ENCODE measurements at regions not wholly inside any gene's neighbourhood (a gene's known extent, or its start where the extent isn't known, plus 50 kb on each side); places are given as distances from the start of the nearest gene placed in this dataset.

DNA sequence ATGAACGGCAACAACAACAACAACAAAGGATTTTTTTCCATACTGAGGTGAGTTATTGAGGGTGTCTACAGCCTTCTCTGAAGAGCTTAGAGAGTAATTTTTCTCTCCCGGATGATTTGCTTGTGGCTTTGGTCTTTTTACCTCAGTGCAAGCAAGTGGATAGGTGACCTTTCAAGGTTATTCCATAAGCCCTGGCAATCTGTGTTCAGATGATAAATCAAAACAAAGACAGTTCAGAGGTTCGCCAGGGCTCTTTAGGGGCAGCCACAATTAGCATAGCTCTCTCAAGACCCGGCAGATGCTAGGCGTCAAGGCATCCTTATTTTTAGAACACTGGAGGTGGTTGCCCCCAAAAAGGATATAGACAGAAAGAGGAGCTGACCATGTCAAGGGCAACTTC, 417.9 kb upstream of the C9orf72 start:
- Mint-ChIP-seq H3K27me3 (ENCODE audit: insufficient read depth) (peaks cover 44% of the 10 kb centered on the region), H3K36me3 (ENCODE audit: low read depth) (no peaks in the 10 kb centered on the region), H3K4me1 (peaks cover 4% of the 10 kb centered on the region), H3K4me3 (no peak overlapping the region), H3K27ac (no peak overlapping the region), H3K9me3 (peaks cover 5% of the 10 kb centered on the region)
- 93 to 100% methylated on average over 4 of the region's 5 CpGs for WGBS, 2 experiments (ENCODE audit: insufficient coverage in 1 of 2, insufficient read length in 1 of 2)
- no peak overlapping the region for H3K4me3 ChIP-seq (ENCODE audit: low read length)
- no peak for DNase-seq
- peaks cover 69% of the 10 kb centered on the region for H3K27me3 ChIP-seq (ENCODE audit: control insufficient read depth, insufficient read depth, low read length, poor library complexity, severe bottlenecking)
- H3K27ac ChIP-seq (ENCODE audit: low read depth, low read length) = no peak overlapping the region
- no peaks in the 10 kb centered on the region for H3K36me3 ChIP-seq (ENCODE audit: control insufficient read depth, insufficient read depth, low read length)
- H3K4me1 ChIP-seq (ENCODE audit: control insufficient read depth, insufficient read depth, low read length) = no peaks in the 10 kb centered on the region
- TF ChIP-seq, protein P1, sequence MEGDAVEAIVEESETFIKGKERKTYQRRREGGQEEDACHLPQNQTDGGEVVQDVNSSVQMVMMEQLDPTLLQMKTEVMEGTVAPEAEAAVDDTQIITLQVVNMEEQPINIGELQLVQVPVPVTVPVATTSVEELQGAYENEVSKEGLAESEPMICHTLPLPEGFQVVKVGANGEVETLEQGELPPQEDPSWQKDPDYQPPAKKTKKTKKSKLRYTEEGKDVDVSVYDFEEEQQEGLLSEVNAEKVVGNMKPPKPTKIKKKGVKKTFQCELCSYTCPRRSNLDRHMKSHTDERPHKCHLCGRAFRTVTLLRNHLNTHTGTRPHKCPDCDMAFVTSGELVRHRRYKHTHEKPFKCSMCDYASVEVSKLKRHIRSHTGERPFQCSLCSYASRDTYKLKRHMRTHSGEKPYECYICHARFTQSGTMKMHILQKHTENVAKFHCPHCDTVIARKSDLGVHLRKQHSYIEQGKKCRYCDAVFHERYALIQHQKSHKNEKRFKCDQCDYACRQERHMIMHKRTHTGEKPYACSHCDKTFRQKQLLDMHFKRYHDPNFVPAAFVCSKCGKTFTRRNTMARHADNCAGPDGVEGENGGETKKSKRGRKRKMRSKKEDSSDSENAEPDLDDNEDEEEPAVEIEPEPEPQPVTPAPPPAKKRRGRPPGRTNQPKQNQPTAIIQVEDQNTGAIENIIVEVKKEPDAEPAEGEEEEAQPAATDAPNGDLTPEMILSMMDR (conservative IDR thresholded peaks at IDR 0.05) = no peak
- no peak overlapping the region for H3K9ac ChIP-seq (ENCODE audit: extremely low read depth, low read length, poor library complexity, severe bottlenecking)
- H3K9me3 ChIP-seq (ENCODE audit: control insufficient read depth, low read length) = no peaks in the 10 kb centered on the region

DNA sequence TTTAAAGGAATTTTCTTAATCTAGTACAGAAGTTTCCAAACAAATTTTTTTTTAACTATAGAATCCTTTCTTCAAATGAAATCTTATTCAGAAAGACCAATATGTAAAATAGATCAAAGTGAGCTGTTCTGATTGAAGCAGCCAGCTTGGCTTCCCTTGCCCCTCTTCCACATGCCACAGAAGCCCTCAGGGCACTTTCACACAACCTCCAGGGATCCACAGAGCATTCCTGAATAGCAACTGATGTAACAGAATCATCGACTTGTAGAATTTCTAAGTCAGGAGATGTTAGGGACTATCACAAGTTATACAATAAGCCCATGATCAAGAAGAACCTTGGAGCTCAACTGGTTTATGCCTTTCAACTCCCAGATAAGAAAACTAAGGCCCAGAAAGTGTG, 427.8 kb upstream of the C9orf72 start:
- Histone ChIP-seq H3K9ac (ENCODE audit: extremely low read depth, low read length, poor library complexity, severe bottlenecking) (no peak overlapping the region), H3K9me3 (ENCODE audit: control insufficient read depth, low read length) (no peaks in the 10 kb centered on the region), H3K27me3 (ENCODE audit: control insufficient read depth, insufficient read depth, low read length, poor library complexity, severe bottlenecking) (peaks cover 6% of the 10 kb centered on the region), H3K27ac (ENCODE audit: low read depth, low read length) (no peak overlapping the region), H3K4me1 (ENCODE audit: control insufficient read depth, insufficient read depth, low read length) (no peaks in the 10 kb centered on the region), H3K36me3 (ENCODE audit: control insufficient read depth, insufficient read depth, low read length) (no peaks in the 10 kb centered on the region), H3K4me3 (ENCODE audit: low read length) (no peak overlapping the region)
- no peaks in the 10 kb centered on the region for H3K27me3 Mint-ChIP-seq (ENCODE audit: insufficient read depth)
- 64 to 67% methylated on average over 1 of the region's 1 CpG for WGBS, 2 experiments (ENCODE audit: insufficient coverage in 1 of 2, insufficient read length in 1 of 2)
- H3K4me3 Mint-ChIP-seq = no peak overlapping the region
- no peaks in the 10 kb centered on the region for H3K9me3 Mint-ChIP-seq
- no peaks in the 10 kb centered on the region for H3K4me1 Mint-ChIP-seq
- no peak for DNase-seq
- no peak overlapping the region for H3K27ac Mint-ChIP-seq
- TF ChIP-seq, protein P1 (conservative IDR thresholded peaks at IDR 0.05) = no peak
- H3K36me3 Mint-ChIP-seq (ENCODE audit: low read depth) = no peaks in the 10 kb centered on the region

DNA sequence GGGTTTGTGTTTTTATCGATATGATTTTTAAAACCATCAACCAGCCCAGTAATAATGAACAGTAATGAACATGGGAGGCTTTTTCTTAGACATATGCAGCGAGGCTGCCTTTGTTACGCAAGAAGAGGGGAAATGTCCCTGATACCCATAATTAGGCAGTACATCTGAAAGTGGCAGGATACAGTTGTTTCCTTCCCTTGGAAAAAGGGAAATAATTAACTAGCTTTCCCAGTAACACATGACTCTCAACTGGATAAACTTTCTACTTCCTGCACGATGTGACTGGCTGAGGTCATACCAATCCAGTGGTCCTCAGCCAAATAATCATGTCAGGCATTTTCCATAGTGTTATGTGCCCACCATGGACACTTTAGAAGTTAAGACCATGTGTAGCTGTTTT, 431.6 kb upstream of the C9orf72 start:
- Mint-ChIP-seq H3K4me3 (no peak overlapping the region), H3K9me3 (no peaks in the 10 kb centered on the region), H3K27ac (no peak overlapping the region), H3K36me3 (ENCODE audit: low read depth) (no peaks in the 10 kb centered on the region), H3K4me1 (no peaks in the 10 kb centered on the region), H3K27me3 (ENCODE audit: insufficient read depth) (no peaks in the 10 kb centered on the region)
- no peak overlapping the region for H3K4me3 ChIP-seq (ENCODE audit: low read length)
- no peaks in the 10 kb centered on the region for H3K36me3 ChIP-seq (ENCODE audit: control insufficient read depth, insufficient read depth, low read length)
- DNase-seq = no peak
- no peaks in the 10 kb centered on the region for H3K9me3 ChIP-seq (ENCODE audit: control insufficient read depth, low read length)
- TF ChIP-seq, protein P1 (conservative IDR thresholded peaks at IDR 0.05) = no peak
- H3K9ac ChIP-seq (ENCODE audit: extremely low read depth, low read length, poor library complexity, severe bottlenecking) = no peak overlapping the region
- no peaks in the 10 kb centered on the region for H3K4me1 ChIP-seq (ENCODE audit: control insufficient read depth, insufficient read depth, low read length)
- H3K27me3 ChIP-seq (ENCODE audit: control insufficient read depth, insufficient read depth, low read length, poor library complexity, severe bottlenecking) = peaks cover 2% of the 10 kb centered on the region
- 97 to 100% methylated on average over 3 to 4 of the region's 4 CpGs for WGBS, 2 experiments (ENCODE audit: insufficient coverage in 1 of 2, insufficient read length in 1 of 2)
- no peak overlapping the region for H3K27ac ChIP-seq (ENCODE audit: low read depth, low read length)
